ENCODE measurements at regions not wholly inside any gene's neighbourhood (a gene's known extent, or its start where the extent isn't known, plus 50 kb on each side); places are given as distances from the start of the nearest gene placed in this dataset.

DNA sequence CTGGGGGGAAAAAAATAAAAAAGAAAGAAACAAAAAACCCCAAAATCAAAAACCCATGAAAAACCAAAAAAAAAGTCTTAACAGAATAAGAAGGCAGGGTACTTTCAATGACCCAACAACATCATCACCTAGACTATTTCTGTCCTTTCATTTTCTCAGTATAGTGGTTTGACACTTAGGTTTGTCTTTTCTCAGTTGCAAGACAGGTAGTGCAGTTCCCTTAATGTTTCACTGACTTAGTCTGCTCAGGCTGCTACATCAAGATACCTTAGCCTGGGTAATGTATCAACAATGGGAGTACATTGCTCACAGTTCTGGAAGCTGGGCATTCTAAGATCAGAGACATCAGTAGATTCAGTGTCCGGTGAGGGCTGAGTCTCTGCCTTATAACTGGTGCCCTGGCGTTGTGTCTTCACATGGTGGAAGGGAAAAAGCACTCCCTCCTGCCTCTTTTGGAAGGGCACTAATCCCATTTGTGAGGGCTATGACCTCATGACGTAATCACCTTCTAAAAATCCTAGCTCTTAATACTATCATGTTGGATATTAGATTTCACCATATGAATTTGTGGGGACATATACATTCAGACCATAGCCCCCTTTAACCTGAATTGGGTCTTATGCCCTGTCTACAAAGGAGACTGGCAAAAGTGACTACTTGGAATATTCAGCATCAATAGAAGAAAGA, 362.3 kb upstream of the RBFOX1 start:
- TF ChIP-seq, protein P1, sequence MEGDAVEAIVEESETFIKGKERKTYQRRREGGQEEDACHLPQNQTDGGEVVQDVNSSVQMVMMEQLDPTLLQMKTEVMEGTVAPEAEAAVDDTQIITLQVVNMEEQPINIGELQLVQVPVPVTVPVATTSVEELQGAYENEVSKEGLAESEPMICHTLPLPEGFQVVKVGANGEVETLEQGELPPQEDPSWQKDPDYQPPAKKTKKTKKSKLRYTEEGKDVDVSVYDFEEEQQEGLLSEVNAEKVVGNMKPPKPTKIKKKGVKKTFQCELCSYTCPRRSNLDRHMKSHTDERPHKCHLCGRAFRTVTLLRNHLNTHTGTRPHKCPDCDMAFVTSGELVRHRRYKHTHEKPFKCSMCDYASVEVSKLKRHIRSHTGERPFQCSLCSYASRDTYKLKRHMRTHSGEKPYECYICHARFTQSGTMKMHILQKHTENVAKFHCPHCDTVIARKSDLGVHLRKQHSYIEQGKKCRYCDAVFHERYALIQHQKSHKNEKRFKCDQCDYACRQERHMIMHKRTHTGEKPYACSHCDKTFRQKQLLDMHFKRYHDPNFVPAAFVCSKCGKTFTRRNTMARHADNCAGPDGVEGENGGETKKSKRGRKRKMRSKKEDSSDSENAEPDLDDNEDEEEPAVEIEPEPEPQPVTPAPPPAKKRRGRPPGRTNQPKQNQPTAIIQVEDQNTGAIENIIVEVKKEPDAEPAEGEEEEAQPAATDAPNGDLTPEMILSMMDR (IDR thresholded peaks at IDR 0.05; ENCODE audit: low read depth, low read length) = no peak

DNA sequence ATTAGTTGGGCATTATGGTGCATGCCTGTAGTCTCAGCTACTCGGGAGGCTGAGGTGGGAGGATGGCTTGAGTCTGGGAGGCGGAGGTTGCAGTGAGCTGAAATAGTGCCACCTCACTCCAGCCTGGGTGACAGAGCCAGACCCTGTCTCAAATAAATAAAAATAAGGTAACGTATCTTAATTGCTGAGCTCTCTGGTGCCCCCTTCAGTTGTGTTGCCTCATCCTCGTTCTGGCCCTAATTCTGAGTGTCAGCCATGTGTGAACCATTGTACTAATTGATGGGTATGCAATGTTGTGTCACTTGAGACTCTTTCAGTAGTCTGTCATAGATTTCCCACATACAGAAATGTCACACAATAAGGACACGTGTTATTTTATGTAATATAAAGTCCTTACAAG, 363.1 kb upstream of the RBFOX1 start:
- TF ChIP-seq, protein P1 (IDR thresholded peaks at IDR 0.05; ENCODE audit: low read depth, low read length) = no peak
- DNase-seq (ENCODE audit: extremely low read depth, low read depth) = no peak

More for the DNA sequence above, 362.3 kb upstream of the RBFOX1 start:
- DNase-seq (ENCODE audit: extremely low read depth, low read depth) = no peak

DNA sequence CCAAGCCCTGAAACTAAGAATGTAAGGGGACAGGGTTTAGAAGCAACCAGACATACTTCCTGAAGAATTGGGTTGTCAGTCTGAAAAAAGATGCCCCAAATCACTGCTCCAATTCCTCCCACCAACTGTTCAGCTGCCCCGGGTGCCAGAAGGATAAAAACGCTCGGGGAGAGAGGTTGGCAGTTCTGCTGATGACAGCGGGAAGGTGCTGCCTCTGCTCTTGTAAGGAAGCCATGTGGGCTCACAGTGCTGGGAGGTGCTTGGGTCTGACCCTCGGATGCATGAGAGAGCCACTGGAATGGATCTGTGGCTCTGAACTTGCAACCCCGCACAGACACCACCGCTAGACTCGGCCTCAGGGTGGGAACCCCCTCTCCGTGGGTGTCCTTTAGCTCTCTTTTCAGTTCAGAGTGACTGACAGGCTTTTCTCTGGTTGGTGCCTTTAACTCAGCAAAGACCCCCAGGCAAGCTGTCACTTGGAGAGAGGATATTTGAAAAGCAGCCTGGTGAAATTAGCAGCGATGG, 364.8 kb upstream of the RBFOX1 start:
- TF ChIP-seq, protein P1 (IDR thresholded peaks at IDR 0.05; ENCODE audit: low read depth, low read length) = no peak
- DNase-seq (ENCODE audit: extremely low read depth, low read depth) = no peak

DNA sequence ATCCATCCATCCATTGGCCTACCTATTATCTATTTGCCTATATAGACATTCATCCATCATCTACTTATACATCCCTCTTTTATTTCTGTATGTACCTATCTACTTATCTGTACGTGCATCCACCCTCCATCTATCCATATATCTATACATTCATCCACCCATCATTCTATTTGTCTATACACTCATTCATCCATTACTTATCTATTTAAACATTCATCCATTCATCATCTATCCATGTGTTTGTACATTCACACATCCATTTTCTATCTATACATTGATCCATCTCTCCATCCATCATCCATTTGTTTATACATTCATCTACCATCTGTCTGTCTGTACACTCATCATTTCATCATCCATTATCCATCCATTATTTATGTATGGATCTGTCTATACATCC, 365.7 kb upstream of the RBFOX1 start:
- DNase-seq (ENCODE audit: extremely low read depth, low read depth) = no peak
- TF ChIP-seq, protein P1 (IDR thresholded peaks at IDR 0.05; ENCODE audit: low read depth, low read length) = no peak

DNA sequence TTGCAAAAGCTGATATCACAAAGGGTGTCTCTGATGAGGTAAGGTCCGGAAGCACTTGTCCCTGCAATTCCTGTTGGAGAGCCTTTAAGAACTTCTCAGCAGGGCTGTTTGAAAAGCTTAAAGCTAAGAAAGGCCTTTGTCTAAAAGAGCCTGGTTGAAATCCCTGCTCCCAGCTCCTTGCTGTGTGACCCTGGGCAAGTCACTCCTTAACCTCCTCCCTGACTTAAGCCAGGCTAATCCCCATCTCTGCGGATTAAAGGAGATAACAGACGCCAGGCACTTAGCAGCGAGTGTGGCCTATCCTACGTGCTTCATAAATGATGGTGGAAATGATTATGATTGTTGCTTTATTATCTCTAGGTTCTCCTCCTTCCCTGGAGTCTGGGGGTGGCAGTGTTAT, 368.0 kb upstream of the RBFOX1 start:
- TF ChIP-seq, protein P1 (IDR thresholded peaks at IDR 0.05; ENCODE audit: low read depth, low read length) = no peak
- no peak for DNase-seq (ENCODE audit: extremely low read depth, low read depth)

DNA sequence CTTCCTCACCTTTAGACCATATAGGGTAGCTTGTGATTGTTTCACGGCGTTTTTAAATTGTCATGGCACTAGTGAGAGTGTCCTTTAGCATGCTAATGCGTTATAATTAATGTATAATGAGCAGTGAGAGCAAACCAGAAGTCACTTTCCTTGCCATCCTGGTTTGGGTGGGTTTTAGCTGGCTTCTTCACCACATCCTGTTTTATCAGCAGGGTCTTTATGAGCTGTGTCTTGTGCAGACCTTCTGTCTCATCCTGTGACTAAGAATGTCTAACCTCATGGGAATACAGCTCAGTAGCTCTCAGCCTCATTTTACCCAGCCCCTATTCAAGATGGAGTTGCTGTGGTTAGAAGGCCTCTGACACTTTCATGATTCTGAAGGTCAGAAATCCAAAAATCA, 370.9 kb upstream of the RBFOX1 start:
- no peak for DNase-seq (ENCODE audit: extremely low read depth, low read depth)
- TF ChIP-seq, protein P1 (IDR thresholded peaks at IDR 0.05; ENCODE audit: low read depth, low read length) = no peak

DNA sequence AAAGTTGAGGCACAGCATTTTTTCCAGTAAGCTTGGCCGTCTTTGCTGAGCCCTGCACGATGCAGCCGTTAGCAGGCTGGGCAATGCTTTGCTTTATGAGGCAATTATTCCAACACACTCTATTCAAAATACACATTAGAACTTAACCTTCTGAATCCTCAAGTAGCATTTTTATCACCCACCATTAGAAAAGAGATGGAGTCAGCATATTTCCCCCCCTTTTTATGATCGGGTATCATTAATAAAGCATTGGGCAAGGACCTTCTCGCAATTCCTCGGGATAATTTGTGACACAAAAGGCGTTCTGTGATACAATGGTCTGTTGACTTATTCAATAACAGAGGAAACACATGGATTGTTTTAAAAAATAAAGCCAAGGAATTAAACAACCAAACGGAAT, 374.5 kb upstream of the RBFOX1 start:
- no peak for DNase-seq (ENCODE audit: extremely low read depth, low read depth)
- TF ChIP-seq, protein P1 (IDR thresholded peaks at IDR 0.05; ENCODE audit: low read depth, low read length) = no peak
